ENCODE measurements at regions not wholly inside any gene's neighbourhood (a gene's known extent, or its start where the extent isn't known, plus 50 kb on each side); places are given as distances from the start of the nearest gene placed in this dataset.

DNA sequence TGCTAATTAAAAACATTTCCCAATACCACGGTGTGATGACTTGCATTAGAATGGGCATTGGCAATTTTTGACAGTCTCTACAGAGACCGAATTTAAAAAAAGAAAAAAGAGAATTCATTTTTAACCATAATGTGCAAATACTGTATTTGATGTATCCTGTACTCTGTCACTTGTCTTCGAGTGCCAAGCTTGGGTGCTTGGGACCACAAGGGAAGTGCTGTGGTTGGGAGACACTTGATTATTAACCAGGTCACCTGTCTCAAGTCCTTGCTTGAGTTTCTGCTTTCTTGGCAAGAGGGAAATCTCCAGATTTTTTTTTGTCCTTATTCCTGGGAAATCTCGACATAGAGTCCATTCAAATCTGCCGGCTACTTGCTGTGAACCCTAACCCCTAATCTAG lies 209.0 kb downstream of the MC4R start:
- TF ChIP-seq, protein P1, sequence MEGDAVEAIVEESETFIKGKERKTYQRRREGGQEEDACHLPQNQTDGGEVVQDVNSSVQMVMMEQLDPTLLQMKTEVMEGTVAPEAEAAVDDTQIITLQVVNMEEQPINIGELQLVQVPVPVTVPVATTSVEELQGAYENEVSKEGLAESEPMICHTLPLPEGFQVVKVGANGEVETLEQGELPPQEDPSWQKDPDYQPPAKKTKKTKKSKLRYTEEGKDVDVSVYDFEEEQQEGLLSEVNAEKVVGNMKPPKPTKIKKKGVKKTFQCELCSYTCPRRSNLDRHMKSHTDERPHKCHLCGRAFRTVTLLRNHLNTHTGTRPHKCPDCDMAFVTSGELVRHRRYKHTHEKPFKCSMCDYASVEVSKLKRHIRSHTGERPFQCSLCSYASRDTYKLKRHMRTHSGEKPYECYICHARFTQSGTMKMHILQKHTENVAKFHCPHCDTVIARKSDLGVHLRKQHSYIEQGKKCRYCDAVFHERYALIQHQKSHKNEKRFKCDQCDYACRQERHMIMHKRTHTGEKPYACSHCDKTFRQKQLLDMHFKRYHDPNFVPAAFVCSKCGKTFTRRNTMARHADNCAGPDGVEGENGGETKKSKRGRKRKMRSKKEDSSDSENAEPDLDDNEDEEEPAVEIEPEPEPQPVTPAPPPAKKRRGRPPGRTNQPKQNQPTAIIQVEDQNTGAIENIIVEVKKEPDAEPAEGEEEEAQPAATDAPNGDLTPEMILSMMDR (IDR thresholded peaks at IDR 0.05) = no peak
- TF ChIP-seq POLR2A (IDR thresholded peaks at IDR 0.05) = no peak

Measured in lower leg skin (tissue), 3 donors.